GM12878 (cell line): ENCODE measurements at regions not wholly inside any gene's neighbourhood (a gene's known extent, or its start where the extent isn't known, plus 50 kb on each side); places are given as distances from the start of the nearest gene placed in this dataset.

ENCODE experiments used
- ATAC-seq: fragments of 200-7000 bp; cut with Tn5 transposase; 3 replicates; pipeline ENCODE4 v1.9.1; 2020; ENCODE audit warnings: mild to moderate bottlenecking, moderate library complexity
- BruUV-seq: library from RNA; stranded (reverse); fragments of 400-500 nt; replicated peaks from 2 replicates; lab custom pipeline; 2021; lab: Mats Ljungman, UMichigan
- CTCF ChIA-PET: fragments of 300-600 bp; sonication (Branson Sonifier 250); formaldehyde crosslinking; extraction: SDS; loops from one replicate; lab custom pipeline; 2021; ENCODE audit warnings: inconsistent platforms; lab: Yijun Ruan, JAX
- POLR2A ChIA-PET: fragments of 350-600 bp; formaldehyde crosslinking; extraction: SDS; loops from one replicate; lab custom pipeline; 2021; ENCODE audit warnings: inconsistent platforms; lab: Charles Lee
- RAD21 ChIA-PET: fragments of 300-600 bp; sonication (Branson Sonifier 250); formaldehyde crosslinking; loops from one replicate; lab custom pipeline; 2023; ENCODE audit warnings: antibody characterized with exemption; ENCODE audit not compliant: unreplicated experiment; lab: Charles Lee
- SMC1A ChIA-PET: fragments of 300-600 bp; sonication (Branson Sonifier 250); formaldehyde crosslinking; loops from one replicate; lab custom pipeline; 2023; ENCODE audit not compliant: unreplicated experiment, uncharacterized antibody; lab: Charles Lee
- DNase-seq: peaks from one replicate; pipeline ENCODE4 v3.0.0-alpha.2; 2011; ENCODE audit warnings: low read depth, low spot score
- FAIRE-seq: peaks from 3 replicates; lab custom pipeline; 2011; peaks lifted over from hg19 to GRCh38; lab: Jason Lieb, UNC
- H2AFZ ChIP-seq: 2 replicates; pipeline ENCODE4 v1.6.0; 2011; ENCODE audit warnings: low read depth, low read length, control low read depth; ENCODE audit not compliant: control insufficient read depth
- H3K27ac ChIP-seq: 2 replicates; pipeline ENCODE4 v1.5.1; 2011; ENCODE audit warnings: control low read depth; ENCODE audit not compliant: control insufficient read depth, insufficient read depth
- H3K27me3 ChIP-seq, 2 experiments: replicated peaks in 1 of 2; 2 replicates each; pipeline versions ENCODE4 v1.6.0 to v1.6.1; 2011; ENCODE audit warnings: low read length in 1 of 2; ENCODE audit not compliant: control insufficient read depth in 2 of 2, insufficient read depth in 2 of 2
- H3K36me3 ChIP-seq, 2 experiments: 2 replicates each; pipeline ENCODE4 v1.5.1; 2011; ENCODE audit warnings: low read length in 1 of 2; ENCODE audit not compliant: control insufficient read depth in 2 of 2, insufficient read depth in 2 of 2
- H3K4me1 ChIP-seq: 2 replicates; pipeline ENCODE4 v1.6.1; 2011; ENCODE audit warnings: mild to moderate bottlenecking, low read length, moderate library complexity, mixed read lengths; ENCODE audit not compliant: control insufficient read depth, insufficient read depth
- H3K4me2 ChIP-seq: 2 replicates; pipeline ENCODE4 v1.6.0; 2011; ENCODE audit warnings: control low read depth; ENCODE audit not compliant: control insufficient read depth, insufficient read depth
- H3K4me3 ChIP-seq: fragments of 200-600 bp; sonication (generic); 2 replicates; pipeline ENCODE4 v1.5.1; 2016
- H3K79me2 ChIP-seq: 2 replicates; pipeline ENCODE4 v1.6.0; 2011; ENCODE audit warnings: low read length; ENCODE audit not compliant: control insufficient read depth, insufficient read depth
- H3K9ac ChIP-seq: 2 replicates; pipeline ENCODE4 v1.8.0; 2011; ENCODE audit warnings: low read length, control low read depth, mixed read lengths; ENCODE audit not compliant: control insufficient read depth, insufficient read depth
- H3K9me3 ChIP-seq: replicated peaks from 3 replicates; pipeline ENCODE4 v1.5.1; 2011; ENCODE audit warnings: mild to moderate bottlenecking, low read length; ENCODE audit not compliant: control insufficient read depth, insufficient read depth
- H4K20me1 ChIP-seq: 2 replicates; pipeline ENCODE4 v1.6.0; 2011; ENCODE audit not compliant: control insufficient read depth, insufficient read depth
- ATF7 ChIP-seq: fragments of 450-650 bp; IDR thresholded peaks from 2 replicates; pipeline ENCODE4 v1.6.1; 2016; ENCODE audit warnings: low read depth, mild to moderate bottlenecking
- GABPA ChIP-seq: IDR thresholded peaks from 2 replicates; pipeline ENCODE4 v1.6.1; 2014; ENCODE audit warnings: antibody characterized with exemption, low read depth, mild to moderate bottlenecking, inconsistent platforms
- HSF1 ChIP-seq: fragments of 150-350 bp; IDR thresholded peaks from 2 replicates; pipeline ENCODE4 v1.6.1; 2014; ENCODE audit warnings: mild to moderate bottlenecking, low read depth, low read length
- MEF2B ChIP-seq: fragments of 450-650 bp; IDR thresholded peaks from 2 replicates; pipeline ENCODE4 v1.6.1; 2018; ENCODE audit warnings: mild to moderate bottlenecking, moderate library complexity; ENCODE audit not compliant: partially characterized antibody, poor library complexity, severe bottlenecking
- NFIC ChIP-seq: IDR thresholded peaks from 2 replicates; pipeline ENCODE4 v1.6.1; 2012; ENCODE audit warnings: low read depth, mild to moderate bottlenecking, inconsistent platforms, low read length, moderate library complexity
- TBL1XR1 ChIP-seq: IDR thresholded peaks from 2 replicates; pipeline ENCODE4 v1.6.1; 2012; ENCODE audit warnings: low read depth, low read length, improper control_type of control experiment
- TCF3 ChIP-seq: IDR thresholded peaks from 2 replicates; pipeline ENCODE4 v1.6.1; 2012; ENCODE audit warnings: low read depth, mild to moderate bottlenecking, low read length, borderline replicate concordance; ENCODE audit not compliant: insufficient read depth
- YBX1 ChIP-seq: fragments of 450-650 bp; IDR thresholded peaks from 2 replicates; pipeline ENCODE4 v1.6.1; 2016; ENCODE audit warnings: antibody characterized with exemption
- ZNF592 ChIP-seq: fragments of 450-650 bp; IDR thresholded peaks from 2 replicates; pipeline ENCODE4 v1.6.1; 2017; ENCODE audit warnings: mild to moderate bottlenecking, moderate library complexity
- WGBS: methylation state at CpG from one replicate; pipeline ENCODE4 v1.1.6; 2016; ENCODE audit warnings: low lambda C conversion rate; ENCODE audit not compliant: insufficient replicate concordance, insufficient coverage; ENCODE audit errors: missing lambda C conversion rate; 5-methylcytosine and 5-hydroxymethylcytosine counted together
- in situ Hi-C: fragments of 300-500 bp; cut with MboI; formaldehyde crosslinking; loops from 9 replicates; pipeline ENCODE4 v1.14.3; 2018; ENCODE audit warnings: mixed read lengths
- intact Hi-C: fragments of 100-400 bp; cut with micrococcal nuclease; formaldehyde crosslinking; loops from one replicate; pipeline ENCODE4 v1.14.2; 2022; ENCODE audit not compliant: unreplicated experiment
- TF ChIP-seq, protein P1 (sequence below): IDR thresholded peaks from 2 replicates; pipeline ENCODE4 v1.6.1; 2012; ENCODE audit warnings: mild to moderate bottlenecking, low read depth, low read length
- TF ChIP-seq, protein P2 (sequence below): IDR thresholded peaks from 2 replicates; pipeline ENCODE4 v1.6.1; 2011; ENCODE audit warnings: borderline replicate concordance, low read depth, mild to moderate bottlenecking, moderate library complexity, mixed read lengths, low read length; ENCODE audit not compliant: insufficient read depth; ENCODE audit errors: extremely low read length

- Histone ChIP-seq H2AFZ (no peak overlapping the region), H3K4me2 (no peak overlapping the region), H3K79me2 (no peaks in the 10 kb centered on the region), H3K27ac (no peak overlapping the region), H3K9me3 (peaks cover 1% of the 10 kb centered on the region; the same call in 1 of the 3 replicates), H3K36me3 (no peaks in the 10 kb centered on the region), H3K9ac (no peak overlapping the region), H3K4me3 (no peak overlapping the region), H3K27me3 (0 out of 4 replicates have a peak, but pooled peaks cover 0 to 4% of the 10 kb centered on the region in 2 experiments)
- DNase-seq (no peak), FAIRE-seq (no peak)
- intact Hi-C loops (no loop called here), in situ Hi-C loops (no loop called here)
- ChIA-PET RAD21 (no interaction called here), SMC1A (no interaction called here), POLR2A (no interaction called here)
- WGBS, result 43% methylated on average over 6 of the region's 6 CpGs
- BruUV-seq, result no TSS peak
- TF ChIP-seq MEF2B, result no peak
- no peak for TF ChIP-seq GABPA
- TF ChIP-seq NFIC, result no peak
- TF ChIP-seq, protein P1, sequence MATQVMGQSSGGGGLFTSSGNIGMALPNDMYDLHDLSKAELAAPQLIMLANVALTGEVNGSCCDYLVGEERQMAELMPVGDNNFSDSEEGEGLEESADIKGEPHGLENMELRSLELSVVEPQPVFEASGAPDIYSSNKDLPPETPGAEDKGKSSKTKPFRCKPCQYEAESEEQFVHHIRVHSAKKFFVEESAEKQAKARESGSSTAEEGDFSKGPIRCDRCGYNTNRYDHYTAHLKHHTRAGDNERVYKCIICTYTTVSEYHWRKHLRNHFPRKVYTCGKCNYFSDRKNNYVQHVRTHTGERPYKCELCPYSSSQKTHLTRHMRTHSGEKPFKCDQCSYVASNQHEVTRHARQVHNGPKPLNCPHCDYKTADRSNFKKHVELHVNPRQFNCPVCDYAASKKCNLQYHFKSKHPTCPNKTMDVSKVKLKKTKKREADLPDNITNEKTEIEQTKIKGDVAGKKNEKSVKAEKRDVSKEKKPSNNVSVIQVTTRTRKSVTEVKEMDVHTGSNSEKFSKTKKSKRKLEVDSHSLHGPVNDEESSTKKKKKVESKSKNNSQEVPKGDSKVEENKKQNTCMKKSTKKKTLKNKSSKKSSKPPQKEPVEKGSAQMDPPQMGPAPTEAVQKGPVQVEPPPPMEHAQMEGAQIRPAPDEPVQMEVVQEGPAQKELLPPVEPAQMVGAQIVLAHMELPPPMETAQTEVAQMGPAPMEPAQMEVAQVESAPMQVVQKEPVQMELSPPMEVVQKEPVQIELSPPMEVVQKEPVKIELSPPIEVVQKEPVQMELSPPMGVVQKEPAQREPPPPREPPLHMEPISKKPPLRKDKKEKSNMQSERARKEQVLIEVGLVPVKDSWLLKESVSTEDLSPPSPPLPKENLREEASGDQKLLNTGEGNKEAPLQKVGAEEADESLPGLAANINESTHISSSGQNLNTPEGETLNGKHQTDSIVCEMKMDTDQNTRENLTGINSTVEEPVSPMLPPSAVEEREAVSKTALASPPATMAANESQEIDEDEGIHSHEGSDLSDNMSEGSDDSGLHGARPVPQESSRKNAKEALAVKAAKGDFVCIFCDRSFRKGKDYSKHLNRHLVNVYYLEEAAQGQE, result no peak
- no peak for TF ChIP-seq TBL1XR1
- TF ChIP-seq, protein P2, sequence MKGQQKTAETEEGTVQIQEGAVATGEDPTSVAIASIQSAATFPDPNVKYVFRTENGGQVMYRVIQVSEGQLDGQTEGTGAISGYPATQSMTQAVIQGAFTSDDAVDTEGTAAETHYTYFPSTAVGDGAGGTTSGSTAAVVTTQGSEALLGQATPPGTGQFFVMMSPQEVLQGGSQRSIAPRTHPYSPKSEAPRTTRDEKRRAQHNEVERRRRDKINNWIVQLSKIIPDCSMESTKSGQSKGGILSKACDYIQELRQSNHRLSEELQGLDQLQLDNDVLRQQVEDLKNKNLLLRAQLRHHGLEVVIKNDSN, result no peak
- TF ChIP-seq YBX1, result no peak
- no peak for TF ChIP-seq HSF1
- no peak for TF ChIP-seq TCF3
- TF ChIP-seq ATF7, result no peak
- no peak for TF ChIP-seq ZNF592
- TF ChIP-seq, all 136 proteins: peak for 0
- no peaks in the 10 kb centered on the region for H3K4me1 ChIP-seq
- CTCF ChIA-PET, result no interaction called here
- no peak for ATAC-seq
- H4K20me1 ChIP-seq, result no peaks in the 10 kb centered on the region
These were observed 239.6 kb downstream of the SOX9 start for GRCh38 chr17:72360386-72360940.
